Raji (cell line): ENCODE measurements at regions not wholly inside any gene's neighbourhood (a gene's known extent, or its start where the extent isn't known, plus 50 kb on each side); places are given as distances from the start of the nearest gene placed in this dataset.

ENCODE experiments used
- POLR2A ChIP-seq: IDR thresholded peaks from 2 replicates; pipeline ENCODE4 v1.6.1; 2011; ENCODE audit warnings: low read depth, low read length, control low read depth; ENCODE audit not compliant: insufficient read depth

- TF ChIP-seq POLR2A: no peak
These were observed 55.3 kb upstream of the BTN3A2 start for GRCh38 chr6:26309731-26310142.

- TF ChIP-seq POLR2A: no peak
These were observed 54.0 kb upstream of the BTN3A2 start for GRCh38 chr6:26311012-26311384.

GRCh38 chr6:26311385-26312095 is 53.5 kb upstream of the BTN3A2 start:
- no peak for TF ChIP-seq POLR2A

- TF ChIP-seq POLR2A: no peak
These were observed 52.9 kb upstream of the BTN3A2 start for GRCh38 chr6:26312096-26312463.

GRCh38 chr6:26312501-26313397 is 52.2 kb upstream of the BTN3A2 start:
- TF ChIP-seq POLR2A: no peak
